Gastroesophageal sphincter (tissue), 3 donors: ENCODE measurements at regions not wholly inside any gene's neighbourhood (a gene's known extent, or its start where the extent isn't known, plus 50 kb on each side); places are given as distances from the start of the nearest gene placed in this dataset.

ENCODE experiments used
- CTCF ChIP-seq, 4 experiments: fragments of 200-600 bp in 2 of 4; fragments of 450-650 bp in 2 of 4; sonication (generic) in 1 of 4; IDR thresholded peaks; one replicate each; pipeline ENCODE4 v1.5.1; 2017 to 2019; ENCODE audit warnings: antibody characterized with exemption in 4 of 4, mild to moderate bottlenecking in 2 of 4, moderate library complexity in 2 of 4
- POLR2A ChIP-seq, 2 donors: fragments of 450-650 bp; IDR thresholded peaks; one replicate each; pipeline ENCODE4 v1.6.1; 2017; ENCODE audit warnings: antibody characterized with exemption in 2 of 2, mild to moderate bottlenecking in 2 of 2, moderate library complexity in 1 of 2
- POLR2AphosphoS5 ChIP-seq: sonication (generic); formaldehyde crosslinking; IDR thresholded peaks from one replicate; pipeline ENCODE4 v1.6.1; 2017; ENCODE audit warnings: antibody characterized with exemption

DNA sequence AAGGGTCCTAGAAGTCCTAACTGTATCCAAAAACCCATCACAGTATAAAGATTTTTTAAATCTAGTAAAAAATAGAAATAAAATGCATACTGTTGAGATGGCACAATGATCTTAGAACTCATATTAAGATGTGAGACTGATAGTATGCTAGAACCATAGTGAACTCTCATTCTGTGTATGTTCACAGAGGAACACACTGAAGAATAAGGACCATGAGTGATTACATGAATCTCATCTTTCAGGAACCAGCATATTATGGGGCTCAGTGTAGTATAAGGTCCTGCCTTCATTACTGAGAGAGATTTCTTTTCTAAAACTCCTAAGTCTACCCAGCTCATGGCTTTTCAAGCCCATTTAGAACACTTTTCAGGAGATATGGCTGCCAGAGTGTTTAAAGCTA, 59.8 kb upstream of the RFC3 start:
- TF ChIP-seq CTCF (IDR thresholded peaks at IDR 0.05) (no peak), POLR2AphosphoS5 (no peak), POLR2A (IDR thresholded peaks at IDR 0.05) (no peak)
